ENCODE measurements at regions not wholly inside any gene's neighbourhood (a gene's known extent, or its start where the extent isn't known, plus 50 kb on each side); places are given as distances from the start of the nearest gene placed in this dataset.

- Histone ChIP-seq H3K4me3 (no peak overlapping the region), H3K36me3 (no peaks in the 10 kb centered on the region), H3K27ac (no peak overlapping the region), H3K9me3 (no peaks in the 10 kb centered on the region), H3K4me1 (peaks cover 0 to 10% (median 0%) of the 10 kb centered on the region in 4 donors), H3K27me3 (no peaks in the 10 kb centered on the region)
- TF ChIP-seq CTCF (IDR thresholded peaks at IDR 0.05), result no peak
- intact Hi-C loops (cut with DNase I; ENCODE audit: low total_unique reads), result no loop called here
- no peak for DNase-seq
Measured at GRCh38 chr4:184312126-184312525, 94.5 kb upstream of the ENPP6 start.

DNA sequence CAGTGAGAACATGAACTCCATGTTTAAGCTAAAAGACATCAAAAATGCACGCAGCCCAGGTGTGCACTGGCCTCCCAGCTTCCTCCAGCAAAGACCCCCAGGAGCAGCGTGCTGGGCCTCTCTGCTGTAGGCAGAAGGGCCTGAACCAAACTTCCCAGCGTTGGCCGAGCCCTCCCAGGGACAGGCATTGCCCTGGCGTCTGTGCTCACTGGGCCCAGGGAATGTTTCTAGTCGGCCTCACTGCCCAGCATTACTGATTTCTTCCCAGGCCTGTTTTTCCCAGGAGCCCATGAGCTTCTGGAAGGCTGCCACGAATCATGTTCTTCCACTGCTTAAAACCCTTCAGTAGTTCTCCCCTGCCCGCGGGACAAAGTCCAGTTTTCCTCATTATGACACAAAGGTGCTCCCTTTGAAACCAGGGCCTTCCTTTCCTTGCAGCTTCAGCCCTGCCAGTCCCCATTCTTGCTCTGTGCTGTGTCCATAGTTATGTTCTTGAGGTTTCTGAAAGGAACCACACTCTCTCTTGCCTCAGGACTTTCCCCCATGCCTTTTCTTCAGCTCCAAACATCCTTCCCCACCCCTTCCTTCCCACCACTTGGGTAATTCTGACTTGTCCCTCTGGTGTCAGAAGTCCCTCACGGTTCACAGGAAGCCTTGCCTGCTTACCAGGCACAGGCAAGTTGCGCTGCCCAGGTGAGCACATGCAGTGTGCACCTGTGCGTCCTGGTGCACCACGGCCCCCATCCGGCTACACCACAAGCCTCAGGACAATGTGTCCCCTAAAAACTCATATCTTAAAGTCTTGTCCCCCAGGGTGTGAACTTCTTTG, 93.4 kb upstream of the ENPP6 start:
- Histone ChIP-seq H3K4me1 (peaks cover 0 to 10% (median 0%) of the 10 kb centered on the region in 4 donors), H3K4me3 (no peak overlapping the region), H3K9me3 (no peaks in the 10 kb centered on the region), H3K27ac (no peak overlapping the region), H3K36me3 (no peaks in the 10 kb centered on the region), H3K27me3 (no peaks in the 10 kb centered on the region)
- intact Hi-C loops (cut with DNase I; ENCODE audit: low total_unique reads), result no loop called here
- no peak for DNase-seq
- TF ChIP-seq CTCF (IDR thresholded peaks at IDR 0.05), result no peak

DNA sequence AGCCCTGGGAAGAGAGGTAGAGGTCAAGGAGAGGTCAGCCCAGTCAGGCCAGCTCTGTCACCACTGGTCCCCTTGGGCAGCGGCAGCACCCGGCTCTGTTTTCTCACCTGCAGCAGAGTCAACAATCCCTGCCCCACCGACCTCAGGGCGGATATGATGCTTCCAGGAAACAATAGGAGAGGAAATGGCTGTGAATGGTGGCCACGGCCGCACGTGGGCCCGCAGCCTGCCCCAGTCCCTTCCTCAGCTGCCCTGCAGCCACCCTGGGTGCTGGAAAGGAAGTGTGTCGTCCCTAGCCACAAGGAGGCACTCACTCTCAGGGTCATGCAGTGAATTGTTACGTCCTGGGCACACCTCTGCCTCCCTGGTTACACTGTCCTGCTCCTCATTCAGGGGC, 92.5 kb upstream of the ENPP6 start:
- intact Hi-C loops (cut with DNase I; ENCODE audit: low total_unique reads), result no loop called here
- TF ChIP-seq CTCF (IDR thresholded peaks at IDR 0.05), result no peak
- Histone ChIP-seq H3K9me3 (no peaks in the 10 kb centered on the region), H3K36me3 (no peaks in the 10 kb centered on the region), H3K27me3 (no peaks in the 10 kb centered on the region), H3K27ac (no peak overlapping the region), H3K4me3 (no peak overlapping the region), H3K4me1 (peaks cover 0 to 10% (median 0%) of the 10 kb centered on the region in 4 donors)
- DNase-seq, result no peak

GRCh38 chr4:184309241-184310170, 91.8 kb upstream of the ENPP6 start:
- H3K27ac ChIP-seq, result no peak overlapping the region
- H3K4me1 ChIP-seq, result peaks cover 0 to 10% (median 0%) of the 10 kb centered on the region in 4 donors

GRCh38 chr4:184306949-184307348, 89.3 kb upstream of the ENPP6 start:
- no peak overlapping the region for H3K4me3 ChIP-seq
- intact Hi-C loops (cut with DNase I; ENCODE audit: low total_unique reads), result no loop called here
- no peak for DNase-seq
- no peak for TF ChIP-seq CTCF (IDR thresholded peaks at IDR 0.05)
- H3K27me3 ChIP-seq, result no peaks in the 10 kb centered on the region
- H3K4me1 ChIP-seq, result peaks cover 0 to 10% (median 0%) of the 10 kb centered on the region in 4 donors
- H3K27ac ChIP-seq, result no peak overlapping the region
- no peaks in the 10 kb centered on the region for H3K9me3 ChIP-seq
- no peaks in the 10 kb centered on the region for H3K36me3 ChIP-seq

More at GRCh38 chr4:184309241-184310170, 91.8 kb upstream of the ENPP6 start:
- no peaks in the 10 kb centered on the region for H3K9me3 ChIP-seq
- intact Hi-C loops (cut with DNase I; ENCODE audit: low total_unique reads), result no loop called here
- no peak for TF ChIP-seq CTCF (IDR thresholded peaks at IDR 0.05)
- no peaks in the 10 kb centered on the region for H3K36me3 ChIP-seq
- H3K27me3 ChIP-seq, result no peaks in the 10 kb centered on the region
- no peak for DNase-seq
- H3K4me3 ChIP-seq, result no peak overlapping the region

Measured in tibial artery (tissue), 4 donors.